GM12878 (cell line): ENCODE measurements at regions not wholly inside any gene's neighbourhood (a gene's known extent, or its start where the extent isn't known, plus 50 kb on each side); places are given as distances from the start of the nearest gene placed in this dataset.
"Not testable (repeated sequence)": the region's sequence is repeated elsewhere in the genome, so short reads cannot be mapped to it uniquely, and the experiment has no call there.

Source experiments
- ATAC-seq: fragments of 200-7000 bp; cut with Tn5 transposase; 3 replicates; pipeline ENCODE4 v1.9.1; 2020; ENCODE audit warnings: mild to moderate bottlenecking, moderate library complexity
- BruUV-seq: library from RNA; stranded (reverse); fragments of 400-500 nt; replicated peaks from 2 replicates; lab custom pipeline; 2021; lab: Mats Ljungman, UMichigan
- CTCF ChIA-PET: fragments of 300-600 bp; sonication (Branson Sonifier 250); formaldehyde crosslinking; extraction: SDS; loops from one replicate; lab custom pipeline; 2021; ENCODE audit warnings: inconsistent platforms; lab: Yijun Ruan, JAX
- POLR2A ChIA-PET: fragments of 350-600 bp; formaldehyde crosslinking; extraction: SDS; loops from one replicate; lab custom pipeline; 2021; ENCODE audit warnings: inconsistent platforms; lab: Charles Lee
- RAD21 ChIA-PET: fragments of 300-600 bp; sonication (Branson Sonifier 250); formaldehyde crosslinking; loops from one replicate; lab custom pipeline; 2023; ENCODE audit warnings: antibody characterized with exemption; ENCODE audit not compliant: unreplicated experiment; lab: Charles Lee
- SMC1A ChIA-PET: fragments of 300-600 bp; sonication (Branson Sonifier 250); formaldehyde crosslinking; loops from one replicate; lab custom pipeline; 2023; ENCODE audit not compliant: unreplicated experiment, uncharacterized antibody; lab: Charles Lee
- DNase-seq: peaks from one replicate; pipeline ENCODE4 v3.0.0-alpha.2; 2011; ENCODE audit warnings: low read depth, low spot score
- FAIRE-seq: peaks from 3 replicates; lab custom pipeline; 2011; peaks lifted over from hg19 to GRCh38; lab: Jason Lieb, UNC
- H2AFZ ChIP-seq: 2 replicates; pipeline ENCODE4 v1.6.0; 2011; ENCODE audit warnings: low read depth, low read length, control low read depth; ENCODE audit not compliant: control insufficient read depth
- H3K27ac ChIP-seq: 2 replicates; pipeline ENCODE4 v1.5.1; 2011; ENCODE audit warnings: control low read depth; ENCODE audit not compliant: control insufficient read depth, insufficient read depth
- H3K27me3 ChIP-seq, 2 experiments: replicated peaks in 1 of 2; 2 replicates each; pipeline versions ENCODE4 v1.6.0 to v1.6.1; 2011; ENCODE audit warnings: low read length in 1 of 2; ENCODE audit not compliant: control insufficient read depth in 2 of 2, insufficient read depth in 2 of 2
- H3K36me3 ChIP-seq, 2 experiments: 2 replicates each; pipeline ENCODE4 v1.5.1; 2011; ENCODE audit warnings: low read length in 1 of 2; ENCODE audit not compliant: control insufficient read depth in 2 of 2, insufficient read depth in 2 of 2
- H3K4me1 ChIP-seq: 2 replicates; pipeline ENCODE4 v1.6.1; 2011; ENCODE audit warnings: mild to moderate bottlenecking, low read length, moderate library complexity, mixed read lengths; ENCODE audit not compliant: control insufficient read depth, insufficient read depth
- H3K4me2 ChIP-seq: 2 replicates; pipeline ENCODE4 v1.6.0; 2011; ENCODE audit warnings: control low read depth; ENCODE audit not compliant: control insufficient read depth, insufficient read depth
- H3K4me3 ChIP-seq: fragments of 200-600 bp; sonication (generic); 2 replicates; pipeline ENCODE4 v1.5.1; 2016
- H3K79me2 ChIP-seq: 2 replicates; pipeline ENCODE4 v1.6.0; 2011; ENCODE audit warnings: low read length; ENCODE audit not compliant: control insufficient read depth, insufficient read depth
- H3K9ac ChIP-seq: 2 replicates; pipeline ENCODE4 v1.8.0; 2011; ENCODE audit warnings: low read length, control low read depth, mixed read lengths; ENCODE audit not compliant: control insufficient read depth, insufficient read depth
- H3K9me3 ChIP-seq: replicated peaks from 3 replicates; pipeline ENCODE4 v1.5.1; 2011; ENCODE audit warnings: mild to moderate bottlenecking, low read length; ENCODE audit not compliant: control insufficient read depth, insufficient read depth
- H4K20me1 ChIP-seq: 2 replicates; pipeline ENCODE4 v1.6.0; 2011; ENCODE audit not compliant: control insufficient read depth, insufficient read depth
- BCLAF1 ChIP-seq: fragments of 450-650 bp; IDR thresholded peaks from 2 replicates; pipeline ENCODE4 v1.6.1; 2017; ENCODE audit warnings: antibody characterized with exemption, mild to moderate bottlenecking, moderate library complexity
- MYB ChIP-seq: fragments of 150-350 bp; IDR thresholded peaks from 2 replicates; pipeline ENCODE4 v1.6.1; 2014; ENCODE audit warnings: mild to moderate bottlenecking, low read depth, low read length, borderline replicate concordance
- ZBTB4 ChIP-seq: fragments of 450-650 bp; formaldehyde crosslinking; IDR thresholded peaks from 2 replicates; pipeline ENCODE4 v1.4.0; 2022; ENCODE audit warnings: mild to moderate bottlenecking, moderate library complexity
- WGBS: methylation state at CpG from one replicate; pipeline ENCODE4 v1.1.6; 2016; ENCODE audit warnings: low lambda C conversion rate; ENCODE audit not compliant: insufficient replicate concordance, insufficient coverage; ENCODE audit errors: missing lambda C conversion rate; 5-methylcytosine and 5-hydroxymethylcytosine counted together
- in situ Hi-C: fragments of 300-500 bp; cut with MboI; formaldehyde crosslinking; loops from 9 replicates; pipeline ENCODE4 v1.14.3; 2018; ENCODE audit warnings: mixed read lengths
- intact Hi-C: fragments of 100-400 bp; cut with micrococcal nuclease; formaldehyde crosslinking; loops from one replicate; pipeline ENCODE4 v1.14.2; 2022; ENCODE audit not compliant: unreplicated experiment

DNA sequence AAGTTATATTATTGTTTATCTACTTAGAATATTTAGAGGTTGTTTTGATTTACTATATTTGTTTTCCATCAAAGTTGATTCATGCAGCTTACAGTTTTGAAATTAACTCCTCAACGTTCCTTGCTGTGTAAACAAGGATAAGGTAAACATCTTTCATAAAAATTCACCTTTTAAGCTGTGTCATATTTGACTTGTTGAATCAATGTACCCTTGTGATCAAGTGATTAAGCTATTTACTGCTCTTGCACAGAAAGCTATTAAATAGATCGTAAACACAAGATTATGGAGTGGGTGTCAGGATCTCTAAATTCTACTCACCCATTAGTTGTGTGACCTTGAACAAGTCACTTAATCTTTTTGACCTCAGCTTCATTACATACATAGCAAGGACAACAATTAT, 2054.0 kb upstream of the NUDT12 start:
- RAD21 ChIA-PET, result no interaction called here
- Histone ChIP-seq H4K20me1 (no peaks in the 10 kb centered on the region), H3K27me3 (no peaks in the 10 kb centered on the region), H3K4me3 (no peak overlapping the region), H3K27ac (no peak overlapping the region), H3K9ac (no peak overlapping the region), H3K4me2 (no peak overlapping the region), H2AFZ (no peak overlapping the region), H3K4me1 (no peaks in the 10 kb centered on the region), H3K36me3 (no peaks in the 10 kb centered on the region), H3K9me3 (no peaks in the 10 kb centered on the region), H3K79me2 (no peaks in the 10 kb centered on the region)
- CTCF ChIA-PET, result no interaction called here
- DNase-seq, result no peak
- whole genome bisulfite sequencing, result 24% methylated on average over 2 of the region's 2 CpGs
- in situ Hi-C loops (no loop called here), intact Hi-C loops (no loop called here)
- no peak for ATAC-seq
- no peak for FAIRE-seq
- TF ChIP-seq BCLAF1 (no peak), MYB (no peak), ZBTB4 (CRISPR knock-in tag) (no peak)
- POLR2A ChIA-PET, result no interaction called here
- no TSS peak for BruUV-seq
- SMC1A ChIA-PET, result interaction anchor here (0.7 kb wide), 1 partner anchor 29 kb away, joined by 3 read pairs; no protein-coding TSS in a partner anchor

GRCh38 chr5:105602406-105602805, 2039.8 kb upstream of the NUDT12 start:
- H3K9ac ChIP-seq, BruUV-seq: not testable (repeated sequence)

More at GRCh38 chr5:105602406-105602805, 2039.8 kb upstream of the NUDT12 start:
- H3K79me2 ChIP-seq, RAD21 ChIA-PET, ATAC-seq, H3K27me3 ChIP-seq, H3K9me3 ChIP-seq, FAIRE-seq, SMC1A ChIA-PET, H3K4me3 ChIP-seq, H4K20me1 ChIP-seq, CTCF ChIA-PET, intact Hi-C loops, POLR2A ChIA-PET, in situ Hi-C loops, DNase-seq, H3K4me2 ChIP-seq, H3K36me3 ChIP-seq, H2AFZ ChIP-seq, H3K4me1 ChIP-seq, H3K27ac ChIP-seq: not testable (repeated sequence)
